ENCODE measurements at regions not wholly inside any gene's neighbourhood (a gene's known extent, or its start where the extent isn't known, plus 50 kb on each side); places are given as distances from the start of the nearest gene placed in this dataset.

GRCh38 chr3:115551016-115551415, 72.3 kb upstream of the GAP43 start:
- Histone ChIP-seq H3K27ac (no peak overlapping the region), H3K9me3 (ENCODE audit: severe bottlenecking) (no peaks in the 10 kb centered on the region), H3K36me3 (no peaks in the 10 kb centered on the region), H3K27me3 (ENCODE audit: insufficient read depth, low read depth, severe bottlenecking) (no peaks in the 10 kb centered on the region), H3K4me3 (ENCODE audit: low read depth, low read length) (no peak overlapping the region)
- no peak for DNase-seq
- TF ChIP-seq CTCF (IDR thresholded peaks at IDR 0.05; ENCODE audit: low read depth, low read length): no peak

GRCh38 chr3:115552007-115552406, 71.3 kb upstream of the GAP43 start:
- Histone ChIP-seq H3K27ac (no peak overlapping the region), H3K9me3 (ENCODE audit: severe bottlenecking) (no peaks in the 10 kb centered on the region), H3K36me3 (no peaks in the 10 kb centered on the region), H3K4me3 (ENCODE audit: low read depth, low read length) (no peak overlapping the region), H3K27me3 (ENCODE audit: insufficient read depth, low read depth, severe bottlenecking) (no peaks in the 10 kb centered on the region)
- no peak for DNase-seq
- no peak for TF ChIP-seq CTCF (IDR thresholded peaks at IDR 0.05; ENCODE audit: low read depth, low read length)

GRCh38 chr3:115553796-115554486, 69.4 kb upstream of the GAP43 start:
- H3K36me3 ChIP-seq: no peaks in the 10 kb centered on the region
- no peaks in the 10 kb centered on the region for H3K27me3 ChIP-seq (ENCODE audit: insufficient read depth, low read depth, severe bottlenecking)
- no peaks in the 10 kb centered on the region for H3K9me3 ChIP-seq (ENCODE audit: severe bottlenecking)
- no peak overlapping the region for H3K4me3 ChIP-seq (ENCODE audit: low read depth, low read length)
- no peak for DNase-seq
- TF ChIP-seq CTCF (IDR thresholded peaks at IDR 0.05; ENCODE audit: low read depth, low read length): no peak
- no peak overlapping the region for H3K27ac ChIP-seq

GRCh38 chr3:115554487-115554807, 68.9 kb upstream of the GAP43 start:
- no peak overlapping the region for H3K27ac ChIP-seq
- no peak for DNase-seq

GRCh38 chr3:115562636-115563267, 60.6 kb upstream of the GAP43 start:
- Histone ChIP-seq H3K27me3 (ENCODE audit: insufficient read depth, low read depth, severe bottlenecking) (no peaks in the 10 kb centered on the region), H3K36me3 (no peaks in the 10 kb centered on the region), H3K9me3 (ENCODE audit: severe bottlenecking) (no peaks in the 10 kb centered on the region), H3K4me3 (ENCODE audit: low read depth, low read length) (no peak overlapping the region), H3K27ac (no peak overlapping the region)
- no peak for TF ChIP-seq CTCF (IDR thresholded peaks at IDR 0.05; ENCODE audit: low read depth, low read length)
- DNase-seq: no peak

More at GRCh38 chr3:115554487-115554807, 68.9 kb upstream of the GAP43 start:
- no peaks in the 10 kb centered on the region for H3K27me3 ChIP-seq (ENCODE audit: insufficient read depth, low read depth, severe bottlenecking)
- no peak for TF ChIP-seq CTCF (IDR thresholded peaks at IDR 0.05; ENCODE audit: low read depth, low read length)
- no peaks in the 10 kb centered on the region for H3K9me3 ChIP-seq (ENCODE audit: severe bottlenecking)
- H3K4me3 ChIP-seq (ENCODE audit: low read depth, low read length): no peak overlapping the region
- no peaks in the 10 kb centered on the region for H3K36me3 ChIP-seq

- Histone ChIP-seq H3K36me3 (no peaks in the 10 kb centered on the region), H3K4me3 (ENCODE audit: low read depth, low read length) (no peak overlapping the region), H3K27me3 (ENCODE audit: insufficient read depth, low read depth, severe bottlenecking) (no peaks in the 10 kb centered on the region), H3K9me3 (ENCODE audit: severe bottlenecking) (no peaks in the 10 kb centered on the region), H3K27ac (no peak overlapping the region)
- TF ChIP-seq CTCF (IDR thresholded peaks at IDR 0.05; ENCODE audit: low read depth, low read length): no peak
- DNase-seq: no peak
These were observed 59.3 kb upstream of the GAP43 start for GRCh38 chr3:115563984-115564383.
